H1 (cell line): ENCODE measurements at regions not wholly inside any gene's neighbourhood (a gene's known extent, or its start where the extent isn't known, plus 50 kb on each side); places are given as distances from the start of the nearest gene placed in this dataset.
"Not testable (repeated sequence)": the region's sequence is repeated elsewhere in the genome, so short reads cannot be mapped to it uniquely, and the experiment has no call there.

Experiments used
- CREB1 ChIP-seq: IDR thresholded peaks from 2 replicates; pipeline ENCODE4 v1.6.1; 2012; ENCODE audit warnings: inconsistent platforms
- JUND ChIP-seq: IDR thresholded peaks from 2 replicates; pipeline ENCODE4 v1.6.1; 2011; ENCODE audit warnings: mild to moderate bottlenecking, improper control_type of control experiment, low read length
- KDM1A ChIP-seq: fragments of 200-600, 300-600 bp; sonication (generic); IDR thresholded peaks from 2 replicates; pipeline ENCODE4 v1.7.1; 2016; ENCODE audit warnings: mild to moderate bottlenecking, low read length, borderline replicate concordance
- MAFK ChIP-seq: IDR thresholded peaks from 2 replicates; pipeline ENCODE4 v1.6.1; 2012; ENCODE audit warnings: low read depth, mild to moderate bottlenecking, improper control_type of control experiment, low read length
- NRF1 ChIP-seq: IDR thresholded peaks from 2 replicates; pipeline ENCODE4 v1.6.1; 2011; ENCODE audit warnings: mild to moderate bottlenecking, low read depth, low read length, improper control_type of control experiment
- POLR2A ChIP-seq, 2 experiments: IDR thresholded peaks; 1 replicate in 1 of 2; 2 replicates in 1 of 2; pipeline ENCODE4 v1.6.1; 2011; ENCODE audit warnings: low read depth in 2 of 2, low read length in 2 of 2, mild to moderate bottlenecking in 2 of 2; ENCODE audit errors: control extremely low read depth in 1 of 2
- SIN3A ChIP-seq, 2 experiments: IDR thresholded peaks in 1 of 2; conservative IDR thresholded peaks in 1 of 2; 2 replicates each; pipeline ENCODE4 v1.6.1; 2011 to 2012; ENCODE audit warnings: low read length in 2 of 2, improper control_type of control experiment in 1 of 2, low read depth in 1 of 2, mild to moderate bottlenecking in 1 of 2
- SUZ12 ChIP-seq: fragments of 200-600 bp; sonication (generic); IDR thresholded peaks from 2 replicates; pipeline ENCODE4 v1.6.1; 2012; ENCODE audit warnings: mild to moderate bottlenecking, inconsistent platforms, low read length, moderate library complexity, mixed read lengths
- ZNF274 ChIP-seq: IDR thresholded peaks from 2 replicates; pipeline ENCODE4 v1.7.0; 2012; ENCODE audit warnings: low read length, borderline replicate concordance; ENCODE audit errors: extremely low read depth
- TF ChIP-seq, protein P1 (sequence below), 3 experiments: IDR thresholded peaks; 1 replicate in 2 of 3; 2 replicates in 1 of 3; pipeline versions ENCODE4 v1.5.1 to v1.6.1; 2011; ENCODE audit warnings: low read length in 3 of 3, mild to moderate bottlenecking in 3 of 3, inconsistent platforms in 2 of 3, low read depth in 1 of 3, moderate library complexity in 1 of 3; ENCODE audit not compliant: insufficient read depth in 1 of 3; ENCODE audit errors: control extremely low read depth in 1 of 3

- not testable (repeated sequence) for TF ChIP-seq NRF1; SIN3A (conservative IDR thresholded peaks at IDR 0.05 in 1 of 2, IDR thresholded peaks at IDR 0.05 in 1 of 2; ENCODE audit: low read depth in 1 of 2, low read length in 2 of 2); SUZ12; JUND; MAFK; ZNF274; POLR2A (IDR thresholded peaks at IDR 0.05; ENCODE audit: control extremely low read depth in 1 of 2, low read depth in 2 of 2, low read length in 2 of 2); KDM1A; CREB1
- TF ChIP-seq, protein P1, sequence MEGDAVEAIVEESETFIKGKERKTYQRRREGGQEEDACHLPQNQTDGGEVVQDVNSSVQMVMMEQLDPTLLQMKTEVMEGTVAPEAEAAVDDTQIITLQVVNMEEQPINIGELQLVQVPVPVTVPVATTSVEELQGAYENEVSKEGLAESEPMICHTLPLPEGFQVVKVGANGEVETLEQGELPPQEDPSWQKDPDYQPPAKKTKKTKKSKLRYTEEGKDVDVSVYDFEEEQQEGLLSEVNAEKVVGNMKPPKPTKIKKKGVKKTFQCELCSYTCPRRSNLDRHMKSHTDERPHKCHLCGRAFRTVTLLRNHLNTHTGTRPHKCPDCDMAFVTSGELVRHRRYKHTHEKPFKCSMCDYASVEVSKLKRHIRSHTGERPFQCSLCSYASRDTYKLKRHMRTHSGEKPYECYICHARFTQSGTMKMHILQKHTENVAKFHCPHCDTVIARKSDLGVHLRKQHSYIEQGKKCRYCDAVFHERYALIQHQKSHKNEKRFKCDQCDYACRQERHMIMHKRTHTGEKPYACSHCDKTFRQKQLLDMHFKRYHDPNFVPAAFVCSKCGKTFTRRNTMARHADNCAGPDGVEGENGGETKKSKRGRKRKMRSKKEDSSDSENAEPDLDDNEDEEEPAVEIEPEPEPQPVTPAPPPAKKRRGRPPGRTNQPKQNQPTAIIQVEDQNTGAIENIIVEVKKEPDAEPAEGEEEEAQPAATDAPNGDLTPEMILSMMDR (IDR thresholded peaks at IDR 0.05; ENCODE audit: control extremely low read depth in 1 of 3, insufficient read depth in 1 of 3, low read depth in 1 of 3, low read length in 3 of 3) = not testable (repeated sequence)
Measured at GRCh38 chr10:32135796-32136195, 79.6 kb upstream of the KIF5B start.
